Esophagus muscularis mucosa (tissue), 4 donors: ENCODE measurements at regions not wholly inside any gene's neighbourhood (a gene's known extent, or its start where the extent isn't known, plus 50 kb on each side); places are given as distances from the start of the nearest gene placed in this dataset.

Source experiments
- DNase-seq: peaks from one replicate; pipeline ENCODE4 v3.0.0-alpha.2; 2017; ENCODE audit errors: extremely low spot score
- H3K27ac ChIP-seq, 4 donors: fragments of 200-600 bp; sonication (generic); replicated peaks in 1 of 4; 1 replicate in 3 of 4; 2 replicates in 1 of 4; pipeline ENCODE4 v1.5.1; 2016 to 2019; ENCODE audit warnings: mild to moderate bottlenecking in 1 of 4
- H3K27me3 ChIP-seq, 4 donors: fragments of 200-600 bp; sonication (generic); one replicate each; pipeline versions ENCODE4 v1.5.1 to v1.6.0; 2016 to 2019
- H3K36me3 ChIP-seq, 4 donors: fragments of 200-600 bp; sonication (generic); one replicate each; pipeline ENCODE4 v1.5.1; 2016 to 2019
- H3K4me1 ChIP-seq, 4 donors: fragments of 200-600 bp; sonication (generic); one replicate each; pipeline ENCODE4 v1.5.1; 2016 to 2019
- H3K4me3 ChIP-seq, 4 donors: fragments of 200-600 bp; sonication (generic); 1 replicate in 2 of 4; 2 replicates in 2 of 4; pipeline ENCODE4 v1.5.1; 2016 to 2019; ENCODE audit warnings: mild to moderate bottlenecking in 4 of 4, moderate library complexity in 1 of 4
- H3K9me3 ChIP-seq, 4 donors: fragments of 200-600 bp; sonication (generic); 1 replicate in 3 of 4; 2 replicates in 1 of 4; pipeline ENCODE4 v1.5.1; 2016 to 2019
- EP300 ChIP-seq: sonication (generic); formaldehyde crosslinking; IDR thresholded peaks from one replicate; pipeline ENCODE4 v1.6.1; 2017; ENCODE audit warnings: antibody characterized with exemption
- POLR2A ChIP-seq: fragments of 450-650 bp; IDR thresholded peaks from one replicate; pipeline ENCODE4 v1.6.1; 2017; ENCODE audit warnings: antibody characterized with exemption, moderate library complexity, mild to moderate bottlenecking, low read depth
- POLR2AphosphoS5 ChIP-seq, 2 donors: sonication (generic); formaldehyde crosslinking; IDR thresholded peaks; one replicate each; pipeline ENCODE4 v1.6.1; 2017; ENCODE audit warnings: antibody characterized with exemption in 2 of 2
- whole genome bisulfite sequencing: methylation state at CpG from one replicate; pipeline ENCODE4 v1.1.5; 2018; 5-methylcytosine and 5-hydroxymethylcytosine counted together
- intact Hi-C: fragments of 100-400 bp; cut with DNase I; formaldehyde crosslinking; loops from one replicate; pipeline ENCODE4 v1.15.1; 2023
- TF ChIP-seq, protein P1 (sequence below), 3 experiments: fragments of 200-600 bp in 2 of 3; fragments of 450-650 bp in 1 of 3; sonication (generic) in 2 of 3; IDR thresholded peaks; one replicate each; pipeline ENCODE4 v1.5.1; 2017 to 2019; ENCODE audit warnings: antibody characterized with exemption in 3 of 3, mild to moderate bottlenecking in 2 of 3, moderate library complexity in 1 of 3

DNA sequence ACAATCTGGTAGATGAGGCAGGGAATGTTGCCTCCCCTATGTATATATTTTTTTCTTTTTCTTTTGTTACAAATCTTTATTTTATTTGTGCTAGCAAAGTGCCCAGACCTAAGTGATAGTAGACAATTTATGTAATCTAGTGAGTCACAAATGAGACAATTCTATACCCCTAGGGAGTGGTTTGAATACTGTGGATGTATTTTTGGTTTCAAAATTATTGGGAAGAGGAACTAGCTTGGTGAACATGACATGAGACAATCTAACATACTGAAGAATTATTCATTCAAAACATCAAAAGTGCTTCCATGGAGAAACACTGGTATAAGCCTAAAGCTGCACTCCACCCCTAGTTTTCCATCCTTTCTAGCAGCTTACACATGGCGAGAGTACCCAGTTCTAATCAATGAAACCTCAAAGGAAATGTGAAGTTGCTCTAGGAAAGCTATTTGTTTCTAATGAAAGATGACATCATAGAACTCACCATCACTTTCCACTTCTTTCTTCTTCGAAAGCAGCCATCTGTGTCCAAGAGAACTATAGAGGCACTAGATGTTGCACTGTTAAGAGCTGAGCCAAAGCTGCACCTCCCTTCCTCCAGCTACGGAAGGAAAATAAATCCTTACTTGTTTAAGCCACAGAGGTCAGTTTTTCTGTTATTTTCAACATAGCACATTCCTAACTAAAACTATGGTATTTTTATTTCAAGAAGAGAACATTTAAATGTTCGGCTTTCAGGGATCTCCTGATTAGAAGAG is 764.6 kb downstream of the LTN1 start:
- DNase-seq, result no peak
- TF ChIP-seq POLR2A (no peak), POLR2AphosphoS5 (IDR thresholded peaks at IDR 0.05) (no peak), EP300 (no peak)
- H3K27ac ChIP-seq, result no peak overlapping the region
- no peaks in the 10 kb centered on the region for H3K36me3 ChIP-seq
- H3K27me3 ChIP-seq, result no peaks in the 10 kb centered on the region
- H3K9me3 ChIP-seq, result no peaks in the 10 kb centered on the region
- no peak overlapping the region for H3K4me3 ChIP-seq
- intact Hi-C loops, result no loop called here
- peaks cover 0 to 17% (median 13%) of the 10 kb centered on the region in 4 donors for H3K4me1 ChIP-seq
- WGBS, result 71% methylated on average over 4 of the region's 4 CpGs

DNA sequence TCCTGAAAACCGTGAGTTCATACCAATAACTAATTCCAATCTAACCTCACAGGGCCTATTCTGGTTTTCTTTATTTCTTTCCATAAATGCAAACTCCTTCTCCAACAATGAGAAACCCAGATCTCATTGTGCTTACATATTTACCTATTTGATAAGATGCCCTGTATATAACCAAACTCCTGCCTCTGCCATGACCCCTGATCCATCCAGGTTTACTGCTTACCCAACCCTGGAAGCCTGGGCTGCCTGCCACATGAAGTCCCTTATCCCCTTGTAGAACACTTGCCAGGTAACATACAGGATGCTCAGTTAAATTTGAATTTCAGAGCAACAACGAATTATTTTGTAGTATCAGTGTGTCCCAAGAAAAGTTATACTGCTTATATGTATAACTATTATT is 766.1 kb downstream of the LTN1 start:
- TF ChIP-seq, protein P1, sequence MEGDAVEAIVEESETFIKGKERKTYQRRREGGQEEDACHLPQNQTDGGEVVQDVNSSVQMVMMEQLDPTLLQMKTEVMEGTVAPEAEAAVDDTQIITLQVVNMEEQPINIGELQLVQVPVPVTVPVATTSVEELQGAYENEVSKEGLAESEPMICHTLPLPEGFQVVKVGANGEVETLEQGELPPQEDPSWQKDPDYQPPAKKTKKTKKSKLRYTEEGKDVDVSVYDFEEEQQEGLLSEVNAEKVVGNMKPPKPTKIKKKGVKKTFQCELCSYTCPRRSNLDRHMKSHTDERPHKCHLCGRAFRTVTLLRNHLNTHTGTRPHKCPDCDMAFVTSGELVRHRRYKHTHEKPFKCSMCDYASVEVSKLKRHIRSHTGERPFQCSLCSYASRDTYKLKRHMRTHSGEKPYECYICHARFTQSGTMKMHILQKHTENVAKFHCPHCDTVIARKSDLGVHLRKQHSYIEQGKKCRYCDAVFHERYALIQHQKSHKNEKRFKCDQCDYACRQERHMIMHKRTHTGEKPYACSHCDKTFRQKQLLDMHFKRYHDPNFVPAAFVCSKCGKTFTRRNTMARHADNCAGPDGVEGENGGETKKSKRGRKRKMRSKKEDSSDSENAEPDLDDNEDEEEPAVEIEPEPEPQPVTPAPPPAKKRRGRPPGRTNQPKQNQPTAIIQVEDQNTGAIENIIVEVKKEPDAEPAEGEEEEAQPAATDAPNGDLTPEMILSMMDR (IDR thresholded peaks at IDR 0.05), result no peak
- TF ChIP-seq POLR2AphosphoS5 (IDR thresholded peaks at IDR 0.05) (no peak), POLR2A (no peak), EP300 (no peak)
- 90% methylated on average over 2 of the region's 2 CpGs for WGBS
- H3K27me3 ChIP-seq, result no peaks in the 10 kb centered on the region
- H3K4me3 ChIP-seq, result no peak overlapping the region
- intact Hi-C loops, result no loop called here
- H3K4me1 ChIP-seq, result peaks cover 0 to 19% (median 10%) of the 10 kb centered on the region in 4 donors
- no peaks in the 10 kb centered on the region for H3K9me3 ChIP-seq
- H3K36me3 ChIP-seq, result no peaks in the 10 kb centered on the region
- DNase-seq, result no peak
- H3K27ac ChIP-seq, result no peak overlapping the region

DNA sequence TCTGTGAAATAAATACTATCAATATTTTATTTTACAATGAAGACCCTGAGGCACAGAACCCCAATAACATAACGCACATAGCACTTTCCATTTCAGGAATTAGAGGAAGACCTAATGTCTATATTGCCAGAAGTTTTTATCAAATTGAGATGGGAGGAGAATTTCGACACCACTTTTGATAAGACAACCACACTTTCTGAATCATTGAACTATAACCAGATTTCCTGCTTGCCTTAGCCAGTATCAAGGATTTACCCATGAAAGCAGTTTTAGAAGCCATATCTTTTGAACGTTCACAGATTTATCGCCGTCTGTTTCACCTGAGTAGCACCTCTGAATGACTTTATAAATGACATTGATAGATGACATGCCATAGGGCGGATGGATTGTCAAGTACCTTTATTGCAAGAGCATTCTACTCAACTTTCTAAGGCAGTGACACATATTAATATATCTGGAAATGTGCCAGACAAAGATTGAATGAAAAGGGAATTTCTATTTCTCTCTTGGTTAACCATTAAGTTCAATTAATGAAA is 768.4 kb downstream of the LTN1 start:
- no peak for TF ChIP-seq POLR2AphosphoS5 (IDR thresholded peaks at IDR 0.05)
- TF ChIP-seq POLR2A, result no peak
- no peak for TF ChIP-seq EP300
- TF ChIP-seq, protein P1 (IDR thresholded peaks at IDR 0.05), result no peak
- WGBS, result 90% methylated on average over 6 of the region's 6 CpGs
- Histone ChIP-seq H3K27me3 (no peaks in the 10 kb centered on the region), H3K4me1 (peaks cover 6 to 30% (median 21%) of the 10 kb centered on the region in 4 donors), H3K36me3 (no peaks in the 10 kb centered on the region), H3K4me3 (no peak overlapping the region), H3K27ac (no peak overlapping the region), H3K9me3 (no peaks in the 10 kb centered on the region)
- no peak for DNase-seq
- intact Hi-C loops, result no loop called here

DNA sequence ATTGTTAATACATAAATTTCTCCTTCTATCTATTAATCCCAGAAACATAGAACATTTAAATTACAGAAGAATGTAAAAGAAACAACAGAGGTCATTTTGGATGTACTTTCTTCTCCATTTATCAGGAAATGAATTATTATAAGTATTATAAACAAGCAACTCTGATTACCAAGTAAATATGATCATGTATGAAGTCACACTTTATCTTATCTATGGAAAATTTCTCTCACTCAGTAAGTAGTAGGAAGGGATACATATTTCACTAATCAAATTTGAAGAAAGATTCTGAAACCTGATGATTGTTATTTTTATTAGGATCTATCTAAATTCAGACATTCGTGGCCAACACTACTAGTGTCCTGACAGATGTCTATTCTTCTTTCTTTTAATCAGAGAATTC is 770.7 kb downstream of the LTN1 start:
- WGBS, result 94% methylated on average over 1 of the region's 1 CpG
- intact Hi-C loops, result no loop called here

DNA sequence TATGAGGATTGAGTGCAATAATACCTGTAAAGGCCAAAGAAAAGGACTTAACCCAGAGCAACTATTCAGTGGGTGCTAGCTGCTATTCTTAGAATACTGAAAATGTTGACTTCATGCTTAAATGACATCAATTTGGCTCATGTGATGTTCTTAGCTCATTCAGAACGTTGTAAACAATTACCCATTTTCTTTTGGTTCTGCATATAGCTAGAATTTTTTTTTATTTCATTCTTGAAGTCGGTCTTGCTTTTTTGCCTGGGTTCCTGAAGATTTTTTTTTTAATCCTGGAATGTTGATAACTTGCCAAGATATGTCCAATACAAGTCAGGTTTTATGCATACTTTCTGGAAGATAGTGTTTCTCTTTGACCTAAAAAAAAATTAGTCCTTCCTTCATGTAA is 772.0 kb downstream of the LTN1 start:
- Histone ChIP-seq H3K27me3 (no peaks in the 10 kb centered on the region), H3K4me1 (peaks cover 13 to 25% (median 18%) of the 10 kb centered on the region in 4 donors), H3K9me3 (no peaks in the 10 kb centered on the region), H3K27ac (peak overlapping the region in 1 of 4 donors; percentile 7), H3K4me3 (no peak overlapping the region), H3K36me3 (no peaks in the 10 kb centered on the region)
- intact Hi-C loops, result no loop called here
- 18% methylated on average over 2 of the region's 2 CpGs for WGBS
- no peak for TF ChIP-seq POLR2A
- TF ChIP-seq EP300, result no peak
- no peak for TF ChIP-seq POLR2AphosphoS5 (IDR thresholded peaks at IDR 0.05)
- TF ChIP-seq, protein P1 (IDR thresholded peaks at IDR 0.05), result no peak
- DNase-seq, result no peak

More for the DNA sequence above, 770.7 kb downstream of the LTN1 start:
- H3K4me3 ChIP-seq, result no peak overlapping the region
- H3K9me3 ChIP-seq, result no peaks in the 10 kb centered on the region
- H3K27ac ChIP-seq, result no peak overlapping the region
- H3K4me1 ChIP-seq, result peaks cover 6 to 21% (median 14%) of the 10 kb centered on the region in 4 donors
- H3K36me3 ChIP-seq, result no peaks in the 10 kb centered on the region
- H3K27me3 ChIP-seq, result no peaks in the 10 kb centered on the region
- TF ChIP-seq, protein P1 (IDR thresholded peaks at IDR 0.05), result no peak
- TF ChIP-seq POLR2AphosphoS5 (IDR thresholded peaks at IDR 0.05), result no peak
- no peak for TF ChIP-seq EP300
- TF ChIP-seq POLR2A, result no peak
- no peak for DNase-seq
